ENCODE measurements at regions not wholly inside any gene's neighbourhood (a gene's known extent, or its start where the extent isn't known, plus 50 kb on each side); places are given as distances from the start of the nearest gene placed in this dataset.

DNA sequence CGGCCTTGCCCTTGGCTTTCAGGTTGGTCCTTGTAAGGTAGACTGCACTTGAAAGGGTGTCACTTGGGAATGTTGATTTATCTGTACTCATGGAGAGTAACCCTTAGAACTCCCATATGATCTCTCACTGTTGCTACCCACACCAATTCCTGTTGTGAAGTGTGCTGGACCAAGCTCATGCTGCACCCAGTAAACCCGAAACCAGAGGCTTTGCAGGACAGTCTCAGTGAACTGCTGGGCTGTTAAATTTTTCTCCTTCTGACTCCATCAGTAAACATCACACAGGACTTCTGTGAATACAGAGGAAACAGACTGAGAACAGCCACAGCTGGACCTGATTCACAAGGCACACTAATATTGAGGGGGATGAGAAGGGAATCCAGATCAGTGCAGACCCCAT lies 783.0 kb downstream of the TMEM121 start (continued):
- TF ChIP-seq, protein P1, sequence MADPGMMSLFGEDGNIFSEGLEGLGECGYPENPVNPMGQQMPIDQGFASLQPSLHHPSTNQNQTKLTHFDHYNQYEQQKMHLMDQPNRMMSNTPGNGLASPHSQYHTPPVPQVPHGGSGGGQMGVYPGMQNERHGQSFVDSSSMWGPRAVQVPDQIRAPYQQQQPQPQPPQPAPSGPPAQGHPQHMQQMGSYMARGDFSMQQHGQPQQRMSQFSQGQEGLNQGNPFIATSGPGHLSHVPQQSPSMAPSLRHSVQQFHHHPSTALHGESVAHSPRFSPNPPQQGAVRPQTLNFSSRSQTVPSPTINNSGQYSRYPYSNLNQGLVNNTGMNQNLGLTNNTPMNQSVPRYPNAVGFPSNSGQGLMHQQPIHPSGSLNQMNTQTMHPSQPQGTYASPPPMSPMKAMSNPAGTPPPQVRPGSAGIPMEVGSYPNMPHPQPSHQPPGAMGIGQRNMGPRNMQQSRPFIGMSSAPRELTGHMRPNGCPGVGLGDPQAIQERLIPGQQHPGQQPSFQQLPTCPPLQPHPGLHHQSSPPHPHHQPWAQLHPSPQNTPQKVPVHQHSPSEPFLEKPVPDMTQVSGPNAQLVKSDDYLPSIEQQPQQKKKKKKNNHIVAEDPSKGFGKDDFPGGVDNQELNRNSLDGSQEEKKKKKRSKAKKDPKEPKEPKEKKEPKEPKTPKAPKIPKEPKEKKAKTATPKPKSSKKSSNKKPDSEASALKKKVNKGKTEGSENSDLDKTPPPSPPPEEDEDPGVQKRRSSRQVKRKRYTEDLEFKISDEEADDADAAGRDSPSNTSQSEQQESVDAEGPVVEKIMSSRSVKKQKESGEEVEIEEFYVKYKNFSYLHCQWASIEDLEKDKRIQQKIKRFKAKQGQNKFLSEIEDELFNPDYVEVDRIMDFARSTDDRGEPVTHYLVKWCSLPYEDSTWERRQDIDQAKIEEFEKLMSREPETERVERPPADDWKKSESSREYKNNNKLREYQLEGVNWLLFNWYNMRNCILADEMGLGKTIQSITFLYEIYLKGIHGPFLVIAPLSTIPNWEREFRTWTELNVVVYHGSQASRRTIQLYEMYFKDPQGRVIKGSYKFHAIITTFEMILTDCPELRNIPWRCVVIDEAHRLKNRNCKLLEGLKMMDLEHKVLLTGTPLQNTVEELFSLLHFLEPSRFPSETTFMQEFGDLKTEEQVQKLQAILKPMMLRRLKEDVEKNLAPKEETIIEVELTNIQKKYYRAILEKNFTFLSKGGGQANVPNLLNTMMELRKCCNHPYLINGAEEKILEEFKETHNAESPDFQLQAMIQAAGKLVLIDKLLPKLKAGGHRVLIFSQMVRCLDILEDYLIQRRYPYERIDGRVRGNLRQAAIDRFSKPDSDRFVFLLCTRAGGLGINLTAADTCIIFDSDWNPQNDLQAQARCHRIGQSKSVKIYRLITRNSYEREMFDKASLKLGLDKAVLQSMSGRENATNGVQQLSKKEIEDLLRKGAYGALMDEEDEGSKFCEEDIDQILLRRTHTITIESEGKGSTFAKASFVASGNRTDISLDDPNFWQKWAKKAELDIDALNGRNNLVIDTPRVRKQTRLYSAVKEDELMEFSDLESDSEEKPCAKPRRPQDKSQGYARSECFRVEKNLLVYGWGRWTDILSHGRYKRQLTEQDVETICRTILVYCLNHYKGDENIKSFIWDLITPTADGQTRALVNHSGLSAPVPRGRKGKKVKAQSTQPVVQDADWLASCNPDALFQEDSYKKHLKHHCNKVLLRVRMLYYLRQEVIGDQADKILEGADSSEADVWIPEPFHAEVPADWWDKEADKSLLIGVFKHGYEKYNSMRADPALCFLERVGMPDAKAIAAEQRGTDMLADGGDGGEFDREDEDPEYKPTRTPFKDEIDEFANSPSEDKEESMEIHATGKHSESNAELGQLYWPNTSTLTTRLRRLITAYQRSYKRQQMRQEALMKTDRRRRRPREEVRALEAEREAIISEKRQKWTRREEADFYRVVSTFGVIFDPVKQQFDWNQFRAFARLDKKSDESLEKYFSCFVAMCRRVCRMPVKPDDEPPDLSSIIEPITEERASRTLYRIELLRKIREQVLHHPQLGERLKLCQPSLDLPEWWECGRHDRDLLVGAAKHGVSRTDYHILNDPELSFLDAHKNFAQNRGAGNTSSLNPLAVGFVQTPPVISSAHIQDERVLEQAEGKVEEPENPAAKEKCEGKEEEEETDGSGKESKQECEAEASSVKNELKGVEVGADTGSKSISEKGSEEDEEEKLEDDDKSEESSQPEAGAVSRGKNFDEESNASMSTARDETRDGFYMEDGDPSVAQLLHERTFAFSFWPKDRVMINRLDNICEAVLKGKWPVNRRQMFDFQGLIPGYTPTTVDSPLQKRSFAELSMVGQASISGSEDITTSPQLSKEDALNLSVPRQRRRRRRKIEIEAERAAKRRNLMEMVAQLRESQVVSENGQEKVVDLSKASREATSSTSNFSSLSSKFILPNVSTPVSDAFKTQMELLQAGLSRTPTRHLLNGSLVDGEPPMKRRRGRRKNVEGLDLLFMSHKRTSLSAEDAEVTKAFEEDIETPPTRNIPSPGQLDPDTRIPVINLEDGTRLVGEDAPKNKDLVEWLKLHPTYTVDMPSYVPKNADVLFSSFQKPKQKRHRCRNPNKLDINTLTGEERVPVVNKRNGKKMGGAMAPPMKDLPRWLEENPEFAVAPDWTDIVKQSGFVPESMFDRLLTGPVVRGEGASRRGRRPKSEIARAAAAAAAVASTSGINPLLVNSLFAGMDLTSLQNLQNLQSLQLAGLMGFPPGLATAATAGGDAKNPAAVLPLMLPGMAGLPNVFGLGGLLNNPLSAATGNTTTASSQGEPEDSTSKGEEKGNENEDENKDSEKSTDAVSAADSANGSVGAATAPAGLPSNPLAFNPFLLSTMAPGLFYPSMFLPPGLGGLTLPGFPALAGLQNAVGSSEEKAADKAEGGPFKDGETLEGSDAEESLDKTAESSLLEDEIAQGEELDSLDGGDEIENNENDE (IDR thresholded peaks at IDR 0.05; ENCODE audit: insufficient replicate concordance, low read length): no peak
- TF ChIP-seq SRF (IDR thresholded peaks at IDR 0.05; ENCODE audit: low read depth, low read length): no peak
- no peak for TF ChIP-seq JUND (IDR thresholded peaks at IDR 0.05; ENCODE audit: low read length)
- TF ChIP-seq KDM1A (IDR thresholded peaks at IDR 0.05; ENCODE audit: borderline replicate concordance, low read length): no peak
- no peak for TF ChIP-seq KDM5A (IDR thresholded peaks at IDR 0.05; ENCODE audit: low read length)
- TF ChIP-seq SAP30 (IDR thresholded peaks at IDR 0.05; ENCODE audit: insufficient read depth, insufficient replicate concordance, low read length): no peak
- TF ChIP-seq, protein P2, sequence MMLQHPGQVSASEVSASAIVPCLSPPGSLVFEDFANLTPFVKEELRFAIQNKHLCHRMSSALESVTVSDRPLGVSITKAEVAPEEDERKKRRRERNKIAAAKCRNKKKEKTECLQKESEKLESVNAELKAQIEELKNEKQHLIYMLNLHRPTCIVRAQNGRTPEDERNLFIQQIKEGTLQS (IDR thresholded peaks at IDR 0.05; ENCODE audit: insufficient read depth, low read depth, low read length): no peak
- TF ChIP-seq CHD2 (IDR thresholded peaks at IDR 0.05; ENCODE audit: low read length): no peak
- no peak for TF ChIP-seq TAF1 (IDR thresholded peaks at IDR 0.05; ENCODE audit: low read depth, low read length)
- TF ChIP-seq SP2 (IDR thresholded peaks at IDR 0.05; ENCODE audit: low read length): no peak
- TF ChIP-seq SIRT6 (IDR thresholded peaks at IDR 0.05; ENCODE audit: low read length): no peak

Measured in H1 (cell line).